ENCODE measurements at regions not wholly inside any gene's neighbourhood (a gene's known extent, or its start where the extent isn't known, plus 50 kb on each side); places are given as distances from the start of the nearest gene placed in this dataset.

GRCh38 chr13:105825071-105825470 is 710.4 kb downstream of the EFNB2 start:
- no peak for TF ChIP-seq CTCF (conservative IDR thresholded peaks at IDR 0.05; ENCODE audit: control insufficient read depth, insufficient read depth, low read depth, low read length)
- DNase-seq (ENCODE audit: low read depth): no peak
- H3K4me3 ChIP-seq (ENCODE audit: control insufficient read depth, low read depth, low read length): no peak overlapping the region

- H3K4me3 ChIP-seq (ENCODE audit: control insufficient read depth, low read depth, low read length): no peak overlapping the region
- DNase-seq (ENCODE audit: low read depth): no peak
- TF ChIP-seq CTCF (conservative IDR thresholded peaks at IDR 0.05; ENCODE audit: control insufficient read depth, insufficient read depth, low read depth, low read length): no peak
Measured at GRCh38 chr13:105821337-105821736, 714.1 kb downstream of the EFNB2 start.

- no peak overlapping the region for H3K4me3 ChIP-seq (ENCODE audit: control insufficient read depth, low read depth, low read length)
- no peak for DNase-seq (ENCODE audit: low read depth)
- no peak for TF ChIP-seq CTCF (conservative IDR thresholded peaks at IDR 0.05; ENCODE audit: control insufficient read depth, insufficient read depth, low read depth, low read length)
Measured at GRCh38 chr13:105820415-105820814, 715.0 kb downstream of the EFNB2 start.

GRCh38 chr13:105817498-105817897 is 718.0 kb downstream of the EFNB2 start:
- TF ChIP-seq CTCF (conservative IDR thresholded peaks at IDR 0.05; ENCODE audit: control insufficient read depth, insufficient read depth, low read depth, low read length): no peak
- no peak overlapping the region for H3K4me3 ChIP-seq (ENCODE audit: control insufficient read depth, low read depth, low read length)
- no peak for DNase-seq (ENCODE audit: low read depth)

- DNase-seq (ENCODE audit: low read depth): no peak
- TF ChIP-seq CTCF (conservative IDR thresholded peaks at IDR 0.05; ENCODE audit: control insufficient read depth, insufficient read depth, low read depth, low read length): no peak
- no peak overlapping the region for H3K4me3 ChIP-seq (ENCODE audit: control insufficient read depth, low read depth, low read length)
Measured at GRCh38 chr13:105816994-105817393, 718.5 kb downstream of the EFNB2 start.

- no peak for DNase-seq (ENCODE audit: low read depth)
- TF ChIP-seq CTCF (conservative IDR thresholded peaks at IDR 0.05; ENCODE audit: control insufficient read depth, insufficient read depth, low read depth, low read length): no peak
- H3K4me3 ChIP-seq (ENCODE audit: control insufficient read depth, low read depth, low read length): no peak overlapping the region
Measured at GRCh38 chr13:105814902-105815250, 720.6 kb downstream of the EFNB2 start.

GRCh38 chr13:105814219-105814901 is 721.1 kb downstream of the EFNB2 start:
- no peak for DNase-seq (ENCODE audit: low read depth)
- no peak for TF ChIP-seq CTCF (conservative IDR thresholded peaks at IDR 0.05; ENCODE audit: control insufficient read depth, insufficient read depth, low read depth, low read length)
- H3K4me3 ChIP-seq (ENCODE audit: control insufficient read depth, low read depth, low read length): no peak overlapping the region
